ENCODE measurements at regions not wholly inside any gene's neighbourhood (a gene's known extent, or its start where the extent isn't known, plus 50 kb on each side); places are given as distances from the start of the nearest gene placed in this dataset.
"Not testable (repeated sequence)": the region's sequence is repeated elsewhere in the genome, so short reads cannot be mapped to it uniquely, and the experiment has no call there.

- Histone ChIP-seq H3F3A (ENCODE audit: low read depth) (no peaks in the 10 kb centered on the region), H3K4me3 (ENCODE audit: low read length, poor library complexity, severe bottlenecking) (no peak overlapping the region), H3K4me2 (ENCODE audit: low read depth, low read length, poor library complexity, severe bottlenecking) (no peak overlapping the region), H3K9ac (ENCODE audit: low read depth, low read length, poor library complexity, severe bottlenecking) (no peak overlapping the region), H3K9me2 (replicated peaks; ENCODE audit: low read depth, low read length) (no peaks in the 10 kb centered on the region), H2AFZ (ENCODE audit: low read length) (no peak overlapping the region), H4K20me1 (ENCODE audit: insufficient read depth, low read length, poor library complexity, severe bottlenecking) (no peaks in the 10 kb centered on the region), H3K4me1 (ENCODE audit: insufficient read depth, low read length, poor library complexity, severe bottlenecking) (no peaks in the 10 kb centered on the region), H3K36me3 (ENCODE audit: insufficient read depth, low read length) (no peaks in the 10 kb centered on the region), H3K79me2 (ENCODE audit: insufficient read depth, low read length) (no peaks in the 10 kb centered on the region), H3K27me3 (ENCODE audit: insufficient read depth, low read length, poor library complexity, severe bottlenecking) (no peaks in the 10 kb centered on the region), H3K9me3 (ENCODE audit: insufficient read depth, low read depth, low read length) (no peaks in the 10 kb centered on the region)
- no peak for TF ChIP-seq EZH2phosphoT487 (IDR thresholded peaks at IDR 0.05; ENCODE audit: borderline replicate concordance)
- TF ChIP-seq, protein P1, sequence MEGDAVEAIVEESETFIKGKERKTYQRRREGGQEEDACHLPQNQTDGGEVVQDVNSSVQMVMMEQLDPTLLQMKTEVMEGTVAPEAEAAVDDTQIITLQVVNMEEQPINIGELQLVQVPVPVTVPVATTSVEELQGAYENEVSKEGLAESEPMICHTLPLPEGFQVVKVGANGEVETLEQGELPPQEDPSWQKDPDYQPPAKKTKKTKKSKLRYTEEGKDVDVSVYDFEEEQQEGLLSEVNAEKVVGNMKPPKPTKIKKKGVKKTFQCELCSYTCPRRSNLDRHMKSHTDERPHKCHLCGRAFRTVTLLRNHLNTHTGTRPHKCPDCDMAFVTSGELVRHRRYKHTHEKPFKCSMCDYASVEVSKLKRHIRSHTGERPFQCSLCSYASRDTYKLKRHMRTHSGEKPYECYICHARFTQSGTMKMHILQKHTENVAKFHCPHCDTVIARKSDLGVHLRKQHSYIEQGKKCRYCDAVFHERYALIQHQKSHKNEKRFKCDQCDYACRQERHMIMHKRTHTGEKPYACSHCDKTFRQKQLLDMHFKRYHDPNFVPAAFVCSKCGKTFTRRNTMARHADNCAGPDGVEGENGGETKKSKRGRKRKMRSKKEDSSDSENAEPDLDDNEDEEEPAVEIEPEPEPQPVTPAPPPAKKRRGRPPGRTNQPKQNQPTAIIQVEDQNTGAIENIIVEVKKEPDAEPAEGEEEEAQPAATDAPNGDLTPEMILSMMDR (conservative IDR thresholded peaks at IDR 0.05; ENCODE audit: low read length): no peak
These were observed 167.8 kb downstream of the TTC6 start for GRCh38 chr14:37763266-37763665.

DNA sequence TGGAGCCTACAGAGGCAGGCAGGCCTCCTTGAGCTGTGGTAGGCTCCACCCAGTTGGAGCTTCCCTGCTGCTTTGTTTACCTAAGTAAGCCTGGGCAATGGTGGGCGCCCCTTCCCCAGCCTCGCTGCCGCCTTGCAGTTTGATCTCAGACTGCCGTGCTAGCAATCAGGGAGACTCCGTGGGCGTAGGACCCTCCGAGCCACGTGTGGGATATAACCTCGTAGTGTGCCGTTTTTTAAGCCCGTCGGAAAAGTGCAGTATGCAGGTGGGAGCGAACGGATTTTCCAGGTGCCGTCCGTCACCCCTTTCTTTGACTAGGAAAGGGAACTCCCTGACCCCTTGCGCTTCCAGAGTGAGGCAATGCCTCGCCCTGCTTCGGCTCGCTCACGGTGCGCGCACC lies 176.9 kb downstream of the TTC6 start:
- H3K4me1 ChIP-seq (ENCODE audit: insufficient read depth, low read length, poor library complexity, severe bottlenecking); H2AFZ ChIP-seq (ENCODE audit: low read length); H3K36me3 ChIP-seq (ENCODE audit: insufficient read depth, low read length); H3F3A ChIP-seq (ENCODE audit: low read depth); H3K4me2 ChIP-seq (ENCODE audit: low read depth, low read length, poor library complexity, severe bottlenecking); H3K9me2 ChIP-seq (replicated peaks; ENCODE audit: low read depth, low read length); H4K20me1 ChIP-seq (ENCODE audit: insufficient read depth, low read length, poor library complexity, severe bottlenecking); H3K9ac ChIP-seq (ENCODE audit: low read depth, low read length, poor library complexity, severe bottlenecking); H3K9me3 ChIP-seq (ENCODE audit: insufficient read depth, low read depth, low read length); H3K4me3 ChIP-seq (ENCODE audit: low read length, poor library complexity, severe bottlenecking); H3K79me2 ChIP-seq (ENCODE audit: insufficient read depth, low read length); H3K27me3 ChIP-seq (ENCODE audit: insufficient read depth, low read length, poor library complexity, severe bottlenecking): not testable (repeated sequence)

GRCh38 chr14:37776791-37777499 lies 181.5 kb downstream of the TTC6 start:
- H3K9me3 ChIP-seq (ENCODE audit: insufficient read depth, low read depth, low read length): no peaks in the 10 kb centered on the region

More at GRCh38 chr14:37776791-37777499, 181.5 kb downstream of the TTC6 start:
- Histone ChIP-seq H3K4me3 (ENCODE audit: low read length, poor library complexity, severe bottlenecking) (no peak overlapping the region), H3K79me2 (ENCODE audit: insufficient read depth, low read length) (no peaks in the 10 kb centered on the region), H3F3A (ENCODE audit: low read depth) (no peaks in the 10 kb centered on the region), H3K4me1 (ENCODE audit: insufficient read depth, low read length, poor library complexity, severe bottlenecking) (no peaks in the 10 kb centered on the region), H2AFZ (ENCODE audit: low read length) (no peak overlapping the region), H3K4me2 (ENCODE audit: low read depth, low read length, poor library complexity, severe bottlenecking) (no peak overlapping the region), H3K9ac (ENCODE audit: low read depth, low read length, poor library complexity, severe bottlenecking) (no peak overlapping the region), H3K27me3 (ENCODE audit: insufficient read depth, low read length, poor library complexity, severe bottlenecking) (no peaks in the 10 kb centered on the region), H4K20me1 (ENCODE audit: insufficient read depth, low read length, poor library complexity, severe bottlenecking) (no peaks in the 10 kb centered on the region), H3K9me2 (replicated peaks; ENCODE audit: low read depth, low read length) (no peaks in the 10 kb centered on the region), H3K36me3 (ENCODE audit: insufficient read depth, low read length) (no peaks in the 10 kb centered on the region)
- no peak for TF ChIP-seq EZH2phosphoT487 (IDR thresholded peaks at IDR 0.05; ENCODE audit: borderline replicate concordance)
- TF ChIP-seq, protein P1 (conservative IDR thresholded peaks at IDR 0.05; ENCODE audit: low read length): no peak

Measured in Loucy (cell line).